D721Med (cell line): ENCODE measurements at regions not wholly inside any gene's neighbourhood (a gene's known extent, or its start where the extent isn't known, plus 50 kb on each side); places are given as distances from the start of the nearest gene placed in this dataset.

Source experiments
- DNase-seq: peaks from one replicate; pipeline ENCODE4 v3.0.0; 2011; ENCODE audit warnings: low spot score; ENCODE audit not compliant: insufficient read length
- FAIRE-seq: peaks from 2 replicates; lab custom pipeline; 2011; peaks lifted over from hg19 to GRCh38; lab: Jason Lieb, UNC
- TF ChIP-seq, protein P1 (sequence below): IDR thresholded peaks from 2 replicates; pipeline ENCODE4 v1.5.1; 2012; ENCODE audit warnings: mild to moderate bottlenecking, control low read depth; ENCODE audit not compliant: insufficient read depth; ENCODE audit errors: missing control alignments

DNA sequence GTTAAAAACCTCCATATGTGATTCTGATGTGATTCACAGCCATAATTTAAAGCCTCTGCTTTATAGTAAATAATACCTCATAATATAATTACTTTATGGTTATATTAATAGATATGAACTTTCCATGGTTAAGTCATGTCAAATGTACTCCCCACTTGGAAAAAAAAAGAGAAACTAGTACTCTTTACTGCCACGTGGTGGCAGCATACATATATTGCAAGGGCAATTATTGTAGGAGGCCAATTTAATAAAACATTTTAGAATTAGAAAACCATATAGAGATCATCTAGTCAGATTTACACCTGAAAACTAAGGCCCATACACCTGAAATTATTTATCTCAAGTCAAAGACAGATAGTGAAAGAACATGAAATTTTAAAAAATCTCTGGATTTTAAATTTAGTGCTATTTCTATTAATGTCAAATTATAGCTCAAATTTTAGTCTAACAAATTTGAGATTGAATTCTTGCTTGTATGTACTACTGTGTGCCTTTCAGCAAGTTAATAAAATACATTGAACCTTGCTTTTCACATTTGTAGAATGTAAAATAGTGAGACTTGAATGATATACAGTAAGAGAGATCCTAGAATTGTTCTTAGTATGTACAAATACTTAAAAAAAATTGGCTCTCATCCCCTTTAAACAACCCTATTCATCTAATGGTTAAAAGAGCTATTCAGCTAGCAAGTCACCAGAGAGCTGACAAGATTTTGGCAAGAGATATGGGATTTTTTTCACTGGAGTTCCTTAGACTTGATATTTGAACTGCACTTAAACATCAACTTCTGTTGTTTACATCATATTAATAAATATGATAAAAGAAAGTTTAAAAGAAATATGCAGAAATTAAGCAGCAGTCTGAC lies 603.8 kb downstream of the TLE4 start:
- DNase-seq (no peak), FAIRE-seq (peak; percentile 60)
- TF ChIP-seq, protein P1, sequence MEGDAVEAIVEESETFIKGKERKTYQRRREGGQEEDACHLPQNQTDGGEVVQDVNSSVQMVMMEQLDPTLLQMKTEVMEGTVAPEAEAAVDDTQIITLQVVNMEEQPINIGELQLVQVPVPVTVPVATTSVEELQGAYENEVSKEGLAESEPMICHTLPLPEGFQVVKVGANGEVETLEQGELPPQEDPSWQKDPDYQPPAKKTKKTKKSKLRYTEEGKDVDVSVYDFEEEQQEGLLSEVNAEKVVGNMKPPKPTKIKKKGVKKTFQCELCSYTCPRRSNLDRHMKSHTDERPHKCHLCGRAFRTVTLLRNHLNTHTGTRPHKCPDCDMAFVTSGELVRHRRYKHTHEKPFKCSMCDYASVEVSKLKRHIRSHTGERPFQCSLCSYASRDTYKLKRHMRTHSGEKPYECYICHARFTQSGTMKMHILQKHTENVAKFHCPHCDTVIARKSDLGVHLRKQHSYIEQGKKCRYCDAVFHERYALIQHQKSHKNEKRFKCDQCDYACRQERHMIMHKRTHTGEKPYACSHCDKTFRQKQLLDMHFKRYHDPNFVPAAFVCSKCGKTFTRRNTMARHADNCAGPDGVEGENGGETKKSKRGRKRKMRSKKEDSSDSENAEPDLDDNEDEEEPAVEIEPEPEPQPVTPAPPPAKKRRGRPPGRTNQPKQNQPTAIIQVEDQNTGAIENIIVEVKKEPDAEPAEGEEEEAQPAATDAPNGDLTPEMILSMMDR, result peak; percentile 79

DNA sequence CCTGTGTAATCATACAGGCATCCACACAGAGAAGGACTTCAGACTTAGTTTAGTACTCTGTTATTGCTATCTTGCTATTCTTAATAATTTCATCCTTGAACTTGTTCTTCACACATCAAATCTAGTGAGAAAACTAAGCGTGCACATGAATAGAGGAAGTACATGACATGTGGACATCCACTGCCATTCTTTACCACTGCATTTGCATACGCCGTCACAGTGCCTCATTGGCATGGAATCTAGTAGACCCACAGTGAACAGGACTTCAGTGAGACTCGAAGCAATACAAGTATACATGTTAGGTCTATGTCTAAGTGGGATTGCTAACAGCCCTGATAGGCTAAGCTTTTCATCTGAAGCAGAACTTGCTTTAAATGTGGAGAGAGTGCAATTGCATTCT lies 592.1 kb downstream of the TLE4 start:
- TF ChIP-seq, protein P1, result no peak
- DNase-seq (no peak), FAIRE-seq (no peak)

DNA sequence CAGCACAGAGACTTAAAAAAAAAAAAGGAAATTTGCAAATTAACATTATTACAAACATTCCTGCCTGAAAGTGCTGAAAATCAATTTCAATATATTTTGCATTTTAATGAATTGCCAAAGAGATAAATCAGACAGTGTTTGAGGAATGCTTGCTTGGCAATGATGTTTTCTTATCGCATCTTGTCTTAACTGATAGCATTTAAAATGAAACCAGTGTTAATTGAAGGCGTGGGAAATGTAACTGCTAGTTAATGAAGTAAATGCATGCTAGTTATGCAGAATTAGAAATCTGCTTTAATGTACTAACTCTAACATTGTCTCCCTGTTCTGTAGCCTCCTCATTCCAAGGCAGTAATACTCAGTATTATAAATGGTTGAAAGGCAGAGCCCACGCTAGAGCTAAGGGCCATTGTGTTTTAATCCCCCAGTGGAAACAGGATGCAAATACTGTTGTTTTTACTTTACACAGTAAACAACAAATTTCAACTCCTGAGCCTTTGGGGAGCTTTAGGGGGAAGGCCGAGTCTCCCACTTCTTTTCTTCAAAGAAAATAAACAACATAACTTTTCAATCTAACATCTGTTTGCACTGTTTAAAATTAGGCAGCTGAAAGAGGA lies 586.9 kb downstream of the TLE4 start:
- DNase-seq (no peak), FAIRE-seq (no peak)
- TF ChIP-seq, protein P1, result no peak

DNA sequence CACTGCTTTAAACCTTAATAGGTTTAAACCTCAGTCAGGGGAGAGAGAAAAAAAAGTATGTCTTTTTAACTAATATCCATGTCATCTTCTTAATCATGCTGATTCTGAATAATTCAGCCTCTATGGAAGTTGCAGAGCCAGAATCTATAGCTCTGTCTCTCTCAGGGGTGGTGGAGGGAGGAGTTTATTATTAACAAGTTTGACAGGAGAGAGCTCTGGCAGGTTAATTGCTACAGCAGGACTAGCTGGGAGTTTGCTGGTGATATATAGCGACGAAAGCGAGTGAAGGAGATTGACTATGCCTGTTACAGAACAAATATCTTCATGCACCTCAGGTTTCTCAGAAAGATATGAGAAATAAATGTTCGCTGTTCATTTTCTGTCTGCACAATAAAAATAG lies 586.4 kb downstream of the TLE4 start:
- no peak for FAIRE-seq
- TF ChIP-seq, protein P1, result no peak
- no peak for DNase-seq

DNA sequence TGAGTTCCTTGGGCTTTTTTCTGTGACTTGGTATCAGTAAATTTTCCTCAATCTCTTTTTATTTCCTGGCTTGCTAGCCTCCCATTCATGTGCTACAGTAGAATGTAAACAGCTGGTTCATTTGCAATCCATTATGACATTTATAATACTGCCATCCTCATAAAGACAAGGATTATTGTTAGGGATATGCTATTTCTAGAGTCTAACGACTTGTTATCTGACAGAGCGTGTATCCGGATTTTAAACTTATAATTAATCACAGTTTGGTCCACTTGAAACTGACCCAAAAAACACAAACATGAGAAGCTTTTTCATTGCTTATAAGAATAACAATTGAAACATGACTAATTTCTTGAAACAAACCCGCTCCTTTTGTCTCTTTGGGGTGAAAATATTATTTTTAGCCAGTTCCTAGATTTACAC lies 585.8 kb downstream of the TLE4 start:
- TF ChIP-seq, protein P1, result no peak
- no peak for FAIRE-seq
- DNase-seq, result no peak

DNA sequence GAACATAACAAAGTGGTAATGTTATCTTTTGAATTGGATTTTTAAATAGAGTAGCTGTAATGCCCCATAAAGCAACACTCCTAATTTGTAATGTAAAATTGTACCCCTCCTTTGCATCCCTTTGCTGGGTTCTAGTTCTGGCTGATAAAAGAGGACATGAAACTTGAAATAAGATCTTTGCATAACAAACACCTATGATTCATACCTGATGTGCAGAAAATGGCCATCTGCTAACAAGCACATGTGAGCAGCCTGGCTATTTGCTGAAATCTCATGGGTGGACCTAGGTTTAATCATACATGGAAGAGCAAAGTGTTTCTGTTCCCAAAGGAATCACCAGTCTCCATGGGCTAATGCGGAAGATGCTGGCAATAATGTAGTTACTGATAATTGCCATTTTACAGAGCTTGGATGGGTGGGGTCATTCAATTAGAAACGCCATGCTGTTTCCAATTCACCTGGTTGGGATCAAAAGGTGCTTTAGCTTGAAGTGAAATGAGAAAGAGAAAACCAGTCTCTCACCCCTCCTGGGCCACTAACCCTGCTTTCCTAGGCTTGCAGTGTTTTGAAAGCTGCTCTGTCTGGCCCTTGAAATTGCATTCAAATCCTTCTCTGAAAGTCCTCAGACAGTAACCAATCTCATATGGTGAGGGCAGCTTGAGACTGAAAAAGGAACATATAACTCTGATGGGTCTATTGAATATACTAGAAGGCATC lies 585.1 kb downstream of the TLE4 start:
- DNase-seq, result no peak
- no peak for FAIRE-seq
- TF ChIP-seq, protein P1, result no peak

DNA sequence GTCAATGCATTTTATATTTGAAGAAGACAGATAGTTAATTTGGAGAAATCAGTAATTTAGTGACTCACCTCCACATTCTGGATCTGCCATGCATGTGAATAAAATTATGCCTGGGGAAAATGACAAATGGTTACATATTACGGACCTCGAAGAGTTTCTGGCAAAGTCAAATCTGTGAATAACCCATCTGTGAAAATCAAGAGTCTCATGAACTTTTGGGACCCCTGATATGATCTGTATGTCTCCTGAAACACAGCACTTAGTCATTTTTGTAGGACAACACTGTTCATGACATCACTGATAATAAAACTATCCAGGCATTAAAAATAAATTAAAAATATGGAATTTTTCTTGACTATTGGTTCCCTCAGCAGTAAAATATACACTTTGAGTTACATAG lies 584.5 kb downstream of the TLE4 start:
- TF ChIP-seq, protein P1, result no peak
- FAIRE-seq (no peak), DNase-seq (no peak)
